ENCODE measurements at regions not wholly inside any gene's neighbourhood (a gene's known extent, or its start where the extent isn't known, plus 50 kb on each side); places are given as distances from the start of the nearest gene placed in this dataset.
"Not testable (repeated sequence)": the region's sequence is repeated elsewhere in the genome, so short reads cannot be mapped to it uniquely, and the experiment has no call there.

DNA sequence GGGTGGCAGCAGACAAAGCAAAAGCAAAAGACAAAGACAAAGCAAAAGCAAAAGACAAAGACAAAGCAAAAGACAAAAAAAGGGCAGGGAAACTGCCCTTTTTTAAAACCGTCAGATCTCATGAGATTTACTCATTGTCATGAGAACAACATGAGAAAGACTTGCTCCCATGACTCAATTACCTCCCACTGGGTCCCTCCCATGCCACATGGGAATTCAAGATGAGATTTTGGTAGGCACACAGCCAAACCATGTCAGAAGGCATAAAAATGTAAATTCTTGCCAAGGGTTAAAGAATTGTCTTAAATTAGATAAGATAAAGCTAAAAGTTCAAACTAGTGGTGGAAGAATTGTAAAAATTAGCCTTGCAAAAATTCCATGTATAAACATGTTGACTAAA is 419.7 kb downstream of the TRAM1L1 start:
- no peak for DNase-seq (ENCODE audit: low spot score)

- DNase-seq (ENCODE audit: low spot score) = no peak
These were observed 421.2 kb downstream of the TRAM1L1 start for GRCh38 chr4:116664198-116664597.

GRCh38 chr4:116639070-116639577 is 446.3 kb downstream of the TRAM1L1 start:
- no peak for DNase-seq (ENCODE audit: low spot score)

GRCh38 chr4:116638592-116638991 is 446.8 kb downstream of the TRAM1L1 start:
- no peak for DNase-seq (ENCODE audit: low spot score)

- DNase-seq (ENCODE audit: low spot score) = no peak
These were observed 448.5 kb downstream of the TRAM1L1 start for GRCh38 chr4:116636917-116637316.

DNA sequence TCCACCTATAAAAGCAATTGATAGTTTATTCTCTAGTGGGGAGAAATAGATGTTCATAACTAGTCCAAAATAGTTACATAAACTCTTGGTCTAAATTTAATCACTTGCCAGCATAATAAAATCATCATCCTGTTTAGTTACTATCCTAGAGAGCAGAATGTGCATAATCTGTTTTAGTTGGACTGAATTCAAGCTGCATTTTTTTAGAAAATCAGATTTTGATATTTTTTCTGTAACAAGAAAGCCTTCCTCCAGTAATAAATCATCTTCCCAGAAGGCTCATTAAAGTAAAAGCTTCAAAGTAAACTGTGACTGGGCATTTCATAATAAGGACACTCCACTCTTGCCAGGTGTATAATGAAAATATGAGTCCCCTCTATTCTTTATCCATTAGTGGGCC is 453.1 kb downstream of the TRAM1L1 start:
- DNase-seq (ENCODE audit: low spot score) = no peak

- DNase-seq (ENCODE audit: low spot score) = no peak
These were observed 456.8 kb downstream of the TRAM1L1 start for GRCh38 chr4:116628598-116628997.

DNA sequence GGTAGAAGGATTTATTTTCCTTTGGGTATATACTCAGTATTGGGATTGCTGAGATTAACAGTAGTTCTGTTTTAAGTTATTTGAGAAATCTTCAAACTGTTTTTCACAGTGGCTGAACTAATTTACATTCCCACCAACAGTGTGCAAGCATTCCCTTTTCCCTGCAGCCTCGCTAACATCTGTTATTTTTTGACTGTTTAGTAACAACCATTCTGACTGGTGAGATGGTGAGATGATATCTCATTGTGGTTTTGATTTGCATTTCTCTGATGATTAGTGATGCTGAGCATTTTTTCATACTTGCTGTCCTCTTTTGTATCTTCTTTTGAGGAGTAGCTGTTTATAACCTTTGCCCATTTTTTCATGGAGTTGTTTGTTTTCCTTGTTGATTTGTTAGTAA is 457.8 kb downstream of the TRAM1L1 start:
- no peak for DNase-seq (ENCODE audit: low spot score)

GRCh38 chr4:116619508-116619907 is 465.9 kb downstream of the TRAM1L1 start:
- DNase-seq (ENCODE audit: low spot score) = not testable (repeated sequence)

DNA sequence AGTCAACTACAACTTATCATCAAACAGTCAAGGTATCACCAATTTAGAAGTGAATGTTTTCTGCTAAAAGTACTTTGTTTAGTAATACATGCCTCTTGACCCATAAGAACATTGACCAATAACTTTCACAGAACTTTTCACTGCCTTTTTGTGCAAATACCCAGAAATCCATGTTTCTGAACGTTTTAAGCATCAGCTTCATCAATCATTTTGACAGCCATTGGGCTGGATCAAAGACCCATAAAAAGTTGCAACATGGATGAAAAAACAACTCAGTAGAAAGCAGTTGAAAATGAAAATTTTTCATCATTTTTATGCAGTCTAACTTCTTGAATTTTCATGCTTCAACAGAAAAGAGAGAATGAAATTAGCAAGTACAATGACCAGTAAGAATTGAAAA is 466.7 kb downstream of the TRAM1L1 start:
- no peak for DNase-seq (ENCODE audit: low spot score)

DNA sequence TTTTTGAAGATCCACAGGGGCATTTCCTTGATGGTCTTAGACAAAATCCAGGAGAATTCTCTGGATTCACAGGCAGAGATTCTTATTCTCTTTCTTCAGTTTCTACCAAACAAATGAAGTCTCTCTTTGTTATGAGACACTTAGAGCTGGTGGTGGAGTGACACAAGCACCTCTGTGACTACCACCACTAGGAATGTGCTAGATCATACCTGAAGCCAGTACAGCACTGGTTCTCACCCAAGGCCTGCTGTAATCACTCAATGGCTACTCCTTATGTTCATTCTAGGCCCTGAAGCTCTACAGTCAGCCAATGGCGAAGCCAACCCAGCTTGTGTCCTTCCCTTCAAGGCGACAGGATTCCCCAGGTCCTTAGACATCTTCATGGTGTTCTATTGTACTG is 482.3 kb downstream of the TRAM1L1 start:
- DNase-seq (ENCODE audit: low spot score) = no peak

DNA sequence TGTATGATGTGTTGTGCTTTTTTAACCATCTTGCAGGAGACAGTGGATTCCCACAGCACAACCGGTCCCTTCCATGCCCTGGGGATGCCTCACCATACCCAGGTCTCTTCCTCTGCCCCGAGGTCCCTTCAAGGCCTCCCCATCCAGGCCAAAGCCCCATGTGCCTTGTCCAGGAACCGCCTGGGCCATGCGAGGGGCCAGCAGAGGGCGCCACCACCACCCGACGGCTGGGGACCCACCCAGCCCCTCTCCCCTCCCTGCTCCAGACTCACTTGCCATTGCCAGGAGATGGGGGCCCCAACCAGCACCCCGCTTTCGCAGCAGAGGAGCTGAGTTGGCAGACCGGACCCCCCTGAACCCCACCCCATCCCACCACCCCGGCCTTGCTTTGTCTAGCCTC is 485.5 kb downstream of the TRAM1L1 start:
- no peak for DNase-seq (ENCODE audit: low spot score)

DNA sequence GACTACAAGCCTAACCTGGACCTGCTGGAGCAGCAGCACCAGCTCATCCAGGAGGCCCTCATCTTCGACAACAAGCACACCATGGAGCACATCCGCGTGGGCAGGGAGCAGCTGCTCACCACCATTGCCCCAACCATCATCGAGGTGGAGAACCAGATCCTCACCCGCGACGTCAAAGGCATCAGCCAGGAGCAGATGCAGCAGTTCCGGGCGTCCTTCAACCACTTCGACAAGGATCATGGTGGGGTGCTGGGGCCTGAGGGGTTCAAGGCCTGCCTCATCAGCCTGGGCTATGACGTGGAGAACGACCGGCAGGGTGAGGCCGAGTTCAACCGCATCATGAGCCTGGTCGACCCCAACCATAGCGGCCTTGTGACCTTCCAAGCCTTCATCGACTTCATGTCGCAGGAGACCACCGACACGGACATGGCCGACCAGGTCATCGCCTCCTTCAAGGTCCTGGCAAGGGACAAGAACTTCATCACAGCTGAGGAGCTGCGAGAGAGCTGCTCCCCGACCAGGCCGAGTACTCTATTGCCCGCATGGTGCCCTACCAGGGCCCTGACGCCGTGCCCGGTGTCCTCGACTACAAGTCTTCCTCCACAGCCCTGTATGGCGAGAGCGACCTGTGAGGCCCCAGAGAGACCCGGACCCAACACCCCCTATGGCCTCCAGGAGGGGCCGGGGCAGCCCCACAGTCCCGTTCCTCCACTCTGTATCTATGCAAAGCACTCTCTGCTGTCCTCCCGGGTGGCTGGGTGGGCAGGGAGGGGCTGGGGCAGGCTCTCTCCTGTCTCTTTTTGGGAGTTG is 486.2 kb downstream of the TRAM1L1 start:
- DNase-seq (ENCODE audit: low spot score) = no peak

- no peak for DNase-seq (ENCODE audit: low spot score)
These were observed 487.0 kb downstream of the TRAM1L1 start for GRCh38 chr4:116598155-116598979.

DNA sequence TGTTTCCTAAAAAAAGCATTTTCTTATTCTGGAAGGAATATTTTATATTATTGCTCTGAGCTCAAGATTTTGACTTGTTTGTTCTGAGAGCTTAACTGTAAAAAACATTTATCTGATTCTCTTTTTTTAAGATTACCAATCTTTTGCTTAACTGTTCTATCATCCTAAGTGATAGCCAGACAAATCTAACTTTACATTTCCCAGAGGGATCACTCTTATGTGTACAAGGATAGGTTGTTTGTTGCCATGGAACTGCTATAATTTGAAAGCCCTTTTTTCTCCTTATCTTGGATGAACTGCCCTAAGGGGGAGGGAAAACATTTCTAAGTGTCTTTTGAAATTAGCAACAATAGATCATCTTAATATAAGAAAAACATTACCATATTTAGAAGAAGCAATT is 494.7 kb downstream of the TRAM1L1 start:
- no peak for DNase-seq (ENCODE audit: low spot score)

- no peak for DNase-seq (ENCODE audit: low spot score)
These were observed 496.6 kb downstream of the TRAM1L1 start for GRCh38 chr4:116588783-116589182.

DNA sequence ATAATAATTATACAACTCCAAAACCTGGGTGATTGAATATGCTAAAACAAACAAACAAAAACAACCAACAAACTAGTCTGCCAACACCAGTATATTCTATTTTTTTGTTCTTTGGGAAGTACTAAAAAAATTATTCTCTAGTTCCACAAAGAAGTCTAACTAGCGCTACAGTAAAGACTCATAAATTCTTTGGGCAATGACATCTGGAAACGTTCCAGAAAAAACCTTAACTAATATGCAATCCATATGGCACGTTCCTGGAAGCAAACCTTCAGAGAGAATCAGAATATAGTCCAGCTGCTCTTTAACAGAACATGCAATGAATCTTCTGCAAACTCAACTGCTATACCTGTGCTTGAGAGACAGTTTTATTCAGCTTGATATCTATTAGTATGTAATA is 500.1 kb downstream of the TRAM1L1 start:
- DNase-seq (ENCODE audit: low spot score) = no peak

DNA sequence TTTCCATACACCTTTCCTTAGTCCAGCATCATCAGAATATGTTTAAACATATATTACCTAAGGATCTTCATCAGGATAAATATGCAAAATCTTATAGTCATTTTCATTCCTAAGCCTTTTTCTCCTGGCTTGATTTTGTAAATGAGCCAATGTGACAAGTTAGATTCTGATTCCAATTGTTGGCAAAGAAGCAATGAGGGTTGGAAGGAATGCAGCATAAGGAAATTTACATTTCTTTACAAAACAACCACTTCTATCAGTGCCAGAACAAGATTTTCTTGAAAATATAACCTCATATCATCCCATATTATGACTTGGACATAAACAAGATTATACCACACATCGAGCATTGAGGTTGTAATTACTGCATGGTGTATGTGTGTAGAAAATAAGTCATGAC is 508.1 kb downstream of the TRAM1L1 start:
- DNase-seq (ENCODE audit: low spot score) = no peak

GRCh38 chr4:116573540-116573939 is 511.8 kb downstream of the TRAM1L1 start:
- DNase-seq (ENCODE audit: low spot score) = no peak

DNA sequence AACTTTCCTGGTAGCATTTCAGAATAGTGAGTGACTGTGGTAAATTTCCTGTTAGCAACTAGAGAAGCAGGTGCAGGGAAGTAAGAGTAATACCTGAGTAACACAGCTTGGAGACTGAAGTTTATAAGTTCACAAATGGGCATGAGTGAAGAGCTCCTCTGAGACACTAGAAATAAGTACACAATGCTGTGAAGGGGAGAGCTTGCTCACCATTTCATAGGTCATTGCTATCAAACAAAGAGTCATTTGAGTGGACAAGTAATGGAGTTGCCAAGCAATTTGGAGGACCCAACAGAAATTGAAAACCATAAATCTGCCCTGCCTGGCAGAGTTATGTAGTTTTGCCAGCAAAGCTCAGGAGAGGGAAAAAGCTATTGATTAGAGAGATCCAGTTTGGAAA is 523.6 kb downstream of the TRAM1L1 start:
- DNase-seq (ENCODE audit: low spot score) = no peak

DNA sequence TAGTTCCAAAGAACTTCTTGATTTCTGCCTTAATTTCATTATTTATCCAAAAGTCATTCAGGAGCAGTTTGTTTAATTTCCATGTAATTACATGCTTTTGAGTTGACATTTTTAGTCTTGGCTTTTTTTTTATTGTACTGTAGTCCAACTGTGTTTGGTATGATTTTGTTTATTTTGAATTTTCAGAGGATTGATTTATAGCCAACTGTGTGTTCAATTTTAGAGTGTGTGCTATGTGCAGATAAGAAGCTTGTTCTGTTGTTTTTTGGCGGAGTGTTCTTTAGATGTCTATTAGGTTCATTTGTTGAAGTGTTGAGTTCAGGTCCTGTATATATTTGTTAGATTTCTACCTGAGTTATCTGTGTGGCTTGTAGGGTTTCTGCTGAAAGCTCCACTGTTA is 533.6 kb downstream of the TRAM1L1 start:
- DNase-seq (ENCODE audit: low spot score) = no peak

DNA sequence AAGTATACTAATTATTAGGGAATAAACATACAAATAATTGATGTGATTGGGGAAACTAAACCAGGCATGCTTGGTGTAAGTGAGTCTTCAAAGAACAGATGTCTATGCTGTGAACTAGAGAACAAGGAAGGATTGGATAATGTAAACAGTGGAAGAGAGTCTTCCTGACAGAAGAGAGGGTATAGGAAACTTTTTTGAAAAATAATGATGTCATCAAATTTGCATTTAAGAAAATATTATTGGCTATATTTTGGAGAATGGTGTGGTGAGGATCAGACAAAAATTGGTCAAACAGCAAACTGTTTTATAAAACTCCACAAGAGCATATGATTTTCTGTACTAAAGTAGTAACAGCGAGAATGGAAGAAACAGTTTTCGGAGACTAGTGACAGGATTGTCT is 537.7 kb downstream of the TRAM1L1 start:
- no peak for DNase-seq (ENCODE audit: low spot score)

- DNase-seq (ENCODE audit: low spot score) = no peak
These were observed 538.6 kb downstream of the TRAM1L1 start for GRCh38 chr4:116546759-116547158.
